Stimulated activated CD8-positive, alpha-beta memory T cell treated with anti-CD3 and anti-CD28 coated beads, Interleukin-12 subunit alpha, Interleukin-12 subunit beta, amount 100 ng/mL, for 24 hours (primary cell): ENCODE measurements at regions not wholly inside any gene's neighbourhood (a gene's known extent, or its start where the extent isn't known, plus 50 kb on each side); places are given as distances from the start of the nearest gene placed in this dataset.
"Not testable (repeated sequence)": the region's sequence is repeated elsewhere in the genome, so short reads cannot be mapped to it uniquely, and the experiment has no call there.

Source experiments
- DNase-seq: peaks from one replicate; pipeline ENCODE4 v3.0.0-alpha.2; 2020; ENCODE audit errors: extremely low read depth

DNA sequence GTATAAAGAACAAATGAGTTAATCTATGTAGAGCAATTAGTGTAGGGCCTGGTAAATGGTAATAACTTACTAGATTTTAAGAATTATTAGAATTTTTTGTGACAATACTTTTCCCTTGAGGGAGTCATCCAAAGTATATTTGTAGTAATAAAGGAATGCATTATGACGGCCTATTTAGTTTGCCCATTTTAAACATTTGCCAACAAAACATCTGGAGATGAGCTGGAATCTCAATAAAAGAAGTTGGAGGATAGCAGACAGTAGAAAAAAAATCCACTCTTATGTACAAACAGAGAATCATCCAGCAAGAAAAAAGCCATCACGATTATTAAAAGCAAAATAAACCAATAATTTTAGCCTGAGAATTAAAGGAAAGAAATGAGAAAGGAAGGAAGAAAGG lies 567.3 kb upstream of the ADAMTS5 start:
- DNase-seq: no peak

DNA sequence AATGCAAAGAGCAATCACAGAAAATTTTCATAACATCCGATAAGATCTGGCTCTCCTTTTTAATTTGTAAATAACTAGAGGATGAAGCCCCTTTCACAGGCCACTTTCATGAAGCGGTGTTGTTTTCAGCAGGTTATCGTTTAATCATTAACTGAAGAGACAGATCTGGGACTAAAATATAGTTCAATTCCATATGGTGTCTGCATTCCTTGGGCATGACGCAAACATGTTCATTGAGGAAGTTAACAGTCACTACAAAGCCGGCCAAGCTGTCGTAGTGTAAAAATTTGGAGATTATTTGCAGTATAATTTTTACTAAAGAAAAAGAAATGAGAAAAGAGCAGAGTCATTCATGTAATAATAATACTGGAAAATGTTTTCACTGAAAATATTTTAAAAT lies 565.2 kb upstream of the ADAMTS5 start:
- DNase-seq: no peak

DNA sequence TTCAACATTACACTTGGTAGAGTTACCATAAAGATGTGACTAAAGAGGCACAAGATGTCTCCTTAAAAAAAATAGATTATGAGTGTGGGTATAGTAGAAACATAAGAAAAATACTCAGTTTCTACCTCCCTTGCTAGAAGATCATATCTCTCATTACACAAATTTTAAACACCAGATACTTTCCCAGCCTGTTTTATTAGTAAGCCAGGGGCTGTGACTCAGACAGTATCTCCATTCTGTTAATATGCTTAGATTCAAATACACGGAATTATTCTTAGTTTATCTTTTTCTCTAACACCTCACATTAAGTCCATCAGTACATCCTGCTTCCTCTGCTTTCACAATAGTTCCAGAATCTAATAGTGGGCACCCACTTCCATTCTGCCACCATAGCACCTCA lies 561.8 kb upstream of the ADAMTS5 start:
- DNase-seq: no peak

DNA sequence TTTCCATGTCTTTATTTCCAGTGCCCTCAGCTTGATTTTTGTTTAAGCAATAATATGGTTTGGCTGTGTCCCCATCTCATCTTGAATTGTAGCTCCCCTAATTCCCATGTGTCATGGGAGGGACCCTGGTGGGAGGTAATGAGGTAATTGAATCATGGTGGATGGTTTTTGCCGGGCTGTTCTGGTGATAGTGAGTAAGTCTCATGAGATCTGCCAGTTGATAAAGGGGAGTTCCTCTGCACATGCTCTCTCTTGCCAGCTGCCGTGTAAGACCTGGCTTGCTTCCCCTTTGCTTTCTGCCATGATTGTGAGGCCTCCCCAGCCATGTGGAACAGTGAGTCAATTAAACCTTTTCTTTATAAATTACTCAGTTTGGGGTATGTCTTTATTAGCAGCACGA lies 559.6 kb upstream of the ADAMTS5 start:
- DNase-seq: no peak

DNA sequence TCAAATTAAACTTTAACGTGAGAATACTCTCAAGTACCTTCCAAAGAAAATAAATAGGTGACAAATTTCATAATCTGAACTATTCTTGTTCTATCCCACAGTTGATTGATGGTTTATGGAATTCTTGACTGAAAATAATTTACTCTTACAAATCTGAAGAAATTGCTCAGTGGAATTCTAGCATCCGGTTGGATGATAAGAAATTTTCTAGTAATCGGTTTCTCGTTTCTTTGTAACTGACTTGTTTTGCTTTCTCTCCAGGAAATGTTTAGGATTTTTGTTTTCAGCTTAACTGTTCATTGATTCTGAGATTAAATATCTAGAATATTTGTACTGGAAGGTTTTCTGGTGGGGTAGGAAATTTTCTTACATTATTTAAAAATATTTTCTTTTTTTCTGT lies 558.9 kb upstream of the ADAMTS5 start:
- DNase-seq: no peak

DNA sequence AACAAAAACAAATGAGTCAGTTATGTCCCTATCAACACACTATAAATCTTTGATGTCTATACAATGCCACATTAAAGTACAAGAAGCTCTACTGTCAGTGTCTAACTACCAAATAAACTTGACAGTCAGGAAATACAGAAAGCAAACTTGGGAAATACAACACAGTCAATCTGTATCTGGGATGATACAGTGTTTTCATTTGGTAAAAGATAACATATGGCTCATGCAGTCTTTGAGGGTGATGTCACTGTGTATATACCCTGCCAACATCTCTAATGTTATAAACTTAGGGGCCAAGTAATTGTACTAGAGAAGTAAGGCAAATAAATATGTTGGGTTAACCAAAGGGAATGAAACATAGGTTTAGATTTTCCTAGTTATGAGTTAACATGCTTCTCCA lies 552.5 kb upstream of the ADAMTS5 start:
- no peak for DNase-seq

DNA sequence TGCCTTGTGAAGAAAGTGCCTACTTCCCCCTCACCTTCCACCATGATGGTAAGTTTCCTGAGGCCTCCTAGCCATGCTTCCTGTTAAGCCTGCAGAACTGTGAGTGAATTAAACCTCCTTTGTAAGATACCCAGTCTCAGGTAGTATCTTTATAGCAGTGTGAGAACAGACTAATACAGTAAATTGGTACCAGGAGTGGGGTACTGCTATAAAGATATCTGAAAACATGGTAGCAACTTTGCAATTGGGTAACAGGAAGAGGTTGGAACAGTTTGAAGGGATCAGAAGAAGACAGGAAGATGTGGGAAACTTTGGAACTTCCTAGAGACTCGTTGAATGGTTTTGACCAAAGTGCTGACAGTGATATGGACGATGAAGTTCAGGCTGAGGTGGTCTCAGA lies 550.3 kb upstream of the ADAMTS5 start:
- not testable (repeated sequence) for DNase-seq

DNA sequence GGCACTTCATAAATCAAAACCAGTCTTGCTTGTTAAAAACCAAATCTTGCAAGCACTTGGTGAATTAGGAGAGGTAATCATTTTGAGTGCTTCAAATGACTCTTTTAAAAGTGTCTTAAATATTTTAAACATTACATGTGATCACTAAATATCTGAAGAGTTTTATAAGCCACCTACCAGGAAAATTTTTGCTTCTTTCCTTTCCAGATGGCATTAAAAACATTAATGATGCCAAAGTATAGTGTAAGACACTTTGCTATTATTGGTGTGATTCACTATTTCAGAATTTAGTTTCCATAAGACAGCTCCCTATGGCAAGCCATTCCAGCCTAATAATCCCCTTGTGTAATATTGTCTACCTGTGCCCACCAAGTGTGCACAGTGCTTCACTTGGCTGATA lies 548.8 kb upstream of the ADAMTS5 start:
- no peak for DNase-seq

DNA sequence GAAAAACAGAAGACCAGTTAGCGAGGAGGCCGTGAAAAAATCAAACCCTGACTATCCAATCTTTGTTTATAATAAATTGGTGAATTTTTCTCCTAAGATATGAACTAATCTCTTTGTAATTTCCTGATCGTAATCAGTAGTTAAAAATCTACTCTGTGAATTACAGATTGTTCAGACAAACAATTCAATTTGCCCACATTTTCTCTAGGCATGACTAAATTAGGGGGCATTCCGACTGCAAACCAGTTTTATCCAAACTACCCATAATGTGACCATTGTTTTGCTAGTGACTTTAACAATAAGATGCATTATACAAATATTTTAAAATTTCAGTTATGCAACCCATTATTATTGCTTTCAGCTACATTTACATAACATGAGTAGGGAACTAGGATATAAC lies 546.9 kb upstream of the ADAMTS5 start:
- no peak for DNase-seq

DNA sequence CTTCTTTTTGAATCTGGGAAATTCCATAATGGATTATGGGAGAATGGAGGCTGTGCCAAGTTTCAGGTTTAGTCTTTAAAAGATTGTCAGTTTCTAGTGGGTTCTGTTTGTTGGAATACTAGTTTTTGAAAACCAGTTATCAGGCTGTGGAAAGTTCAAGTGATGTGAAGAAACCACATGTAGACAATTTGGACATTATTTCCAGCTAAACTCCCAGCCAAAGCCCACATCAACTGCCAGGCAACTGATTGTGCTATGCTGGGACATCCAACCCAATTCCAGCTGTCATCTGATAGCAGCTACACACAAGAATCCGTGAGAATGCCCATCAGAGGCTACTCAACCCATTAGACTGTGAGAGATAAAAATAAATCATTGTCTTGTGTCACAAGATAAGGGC lies 546.1 kb upstream of the ADAMTS5 start:
- DNase-seq: no peak

DNA sequence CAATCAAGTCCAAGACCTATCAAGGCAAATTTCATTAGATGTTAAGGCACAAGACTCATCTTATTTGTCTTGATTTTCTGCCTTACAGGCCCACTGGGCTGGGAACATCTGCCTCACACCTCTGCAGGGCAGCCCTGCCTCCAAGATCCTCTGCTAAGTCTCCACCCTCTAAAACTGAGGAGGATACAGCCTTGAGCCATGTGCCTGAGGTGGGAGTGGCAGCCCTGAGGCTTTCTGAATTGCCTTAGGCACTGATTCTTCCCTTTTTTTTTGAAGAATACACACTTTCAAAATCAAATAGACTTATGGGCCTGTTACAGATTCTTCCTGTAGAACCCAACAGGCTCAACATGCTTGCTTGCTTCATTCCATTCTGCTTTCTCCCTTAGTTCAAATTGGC lies 544.3 kb upstream of the ADAMTS5 start:
- DNase-seq: no peak

DNA sequence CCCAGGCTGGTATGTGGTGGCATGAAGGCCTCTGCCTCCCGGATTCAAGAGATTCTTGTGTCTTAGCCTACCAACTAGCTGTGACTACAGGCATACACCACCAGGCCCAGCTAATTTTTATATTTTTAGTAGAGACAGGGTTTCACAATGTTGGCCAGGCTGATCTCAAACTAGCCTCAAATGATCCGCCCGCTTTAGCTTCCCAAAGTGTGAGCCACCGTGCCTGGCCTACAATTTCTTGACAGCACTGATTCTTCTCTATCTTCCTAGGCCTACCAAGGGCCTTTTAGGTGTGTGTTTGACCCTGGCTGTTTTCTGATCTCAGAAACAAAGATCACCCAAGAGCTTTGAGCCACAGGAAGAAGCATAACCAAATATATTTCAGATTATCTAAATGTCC lies 540.8 kb upstream of the ADAMTS5 start:
- DNase-seq: no peak

DNA sequence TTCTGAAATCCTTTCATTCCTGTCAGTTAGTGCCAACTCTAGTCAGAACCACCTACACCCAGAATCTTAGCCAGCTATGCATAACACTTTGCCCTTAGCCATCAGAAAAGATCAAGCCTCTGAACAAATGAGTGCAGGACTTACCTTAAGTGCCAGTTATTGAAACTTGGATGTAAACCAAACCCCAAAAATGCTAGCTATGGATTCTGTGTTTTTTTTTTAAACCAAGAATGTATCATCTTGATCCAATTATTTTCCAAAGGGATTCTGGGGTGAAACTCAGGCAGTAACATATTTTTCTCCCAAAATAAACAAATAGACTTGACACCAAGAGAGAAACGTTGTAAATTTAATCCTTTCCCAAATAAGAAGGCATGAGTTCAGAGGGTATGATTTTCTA lies 538.6 kb upstream of the ADAMTS5 start:
- no peak for DNase-seq

DNA sequence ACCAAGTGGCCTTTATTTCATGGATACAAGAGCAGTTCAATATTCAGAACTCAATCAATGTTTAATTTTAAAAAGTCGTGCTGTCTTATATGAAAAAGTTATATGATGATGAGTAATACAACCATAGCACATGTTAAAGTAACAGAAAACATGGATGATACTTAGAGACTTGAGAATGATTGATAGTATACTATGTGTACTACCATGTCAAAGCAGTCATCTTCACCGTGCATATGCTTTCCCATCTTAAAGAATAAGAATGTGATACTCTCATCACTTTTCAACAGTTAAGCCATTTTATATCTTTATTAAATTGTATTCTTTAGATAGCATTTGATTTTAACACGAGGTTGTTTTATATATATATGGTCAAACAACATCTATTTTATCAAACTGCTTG lies 535.9 kb upstream of the ADAMTS5 start:
- DNase-seq: no peak

DNA sequence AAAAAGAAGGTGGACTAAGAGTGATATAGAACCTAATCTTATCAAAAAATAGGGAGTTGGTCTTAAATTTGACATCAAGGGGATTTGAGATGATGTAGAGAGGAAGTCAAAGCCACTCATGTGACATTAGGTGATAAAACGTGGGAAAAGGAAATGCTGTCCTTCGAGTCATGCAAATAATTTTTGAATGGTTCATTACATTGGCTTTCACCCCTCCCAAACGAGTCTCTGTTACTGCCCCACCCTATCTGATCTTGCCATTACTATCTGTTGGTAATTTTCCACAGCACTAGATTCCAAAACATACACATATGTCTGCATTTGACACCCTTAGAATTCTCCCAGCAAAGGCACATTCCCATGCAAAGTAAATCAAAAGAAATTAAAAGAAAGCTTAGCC lies 531.1 kb upstream of the ADAMTS5 start:
- no peak for DNase-seq

DNA sequence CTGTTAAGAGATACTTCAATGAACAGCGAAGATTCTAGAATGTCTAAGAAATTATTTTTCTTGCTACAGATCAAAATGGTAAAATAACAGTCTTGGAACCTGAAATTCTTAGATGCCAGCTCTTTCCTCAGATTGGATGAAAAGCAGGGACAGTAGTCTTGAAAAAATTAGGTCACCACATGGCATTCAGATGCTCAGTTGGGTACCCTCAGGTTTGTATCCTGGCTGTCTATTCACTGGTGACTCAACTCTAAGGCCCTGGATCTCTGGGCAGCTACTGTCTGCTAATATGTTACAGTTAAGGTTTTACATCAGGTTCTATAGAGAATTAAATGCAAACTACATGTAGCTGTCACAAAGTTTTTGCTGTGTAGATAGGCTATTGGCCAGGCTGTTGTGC lies 528.9 kb upstream of the ADAMTS5 start:
- no peak for DNase-seq

DNA sequence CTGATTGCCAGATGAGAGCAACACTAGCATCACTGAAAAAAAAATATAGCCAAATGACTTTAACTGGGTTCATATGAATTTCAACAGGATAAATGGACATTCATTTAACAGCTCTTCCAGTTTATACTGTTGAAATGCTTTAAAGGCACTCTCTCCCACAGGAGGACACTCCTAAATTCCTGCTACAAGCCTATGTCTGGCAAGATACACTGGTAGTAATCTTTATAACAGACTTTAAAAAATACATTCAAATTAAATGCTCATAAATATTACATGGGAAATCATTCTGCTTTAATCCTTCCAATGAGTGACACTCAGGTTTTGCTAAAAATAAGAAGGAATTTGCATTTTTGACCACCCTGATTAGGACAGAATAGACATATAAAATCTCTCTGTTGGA lies 526.7 kb upstream of the ADAMTS5 start:
- no peak for DNase-seq

DNA sequence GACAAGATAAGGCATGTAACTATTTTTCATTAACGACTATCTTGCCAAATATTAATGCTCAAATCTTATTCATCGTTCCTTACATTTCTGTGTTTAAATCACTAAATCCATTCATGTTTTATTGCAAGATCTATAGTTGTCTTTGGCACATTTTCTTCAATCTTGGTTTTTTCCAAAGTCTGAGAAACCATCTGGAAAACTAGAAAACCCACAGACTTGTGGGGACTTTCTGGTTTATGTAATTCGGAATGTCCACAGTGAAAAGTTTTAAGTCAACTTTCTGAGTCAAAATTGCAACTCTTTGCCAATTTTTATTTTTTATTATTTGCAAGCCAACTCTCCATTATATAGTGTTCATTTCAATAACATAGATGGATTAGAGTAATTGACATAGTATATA lies 520.8 kb upstream of the ADAMTS5 start:
- no peak for DNase-seq

DNA sequence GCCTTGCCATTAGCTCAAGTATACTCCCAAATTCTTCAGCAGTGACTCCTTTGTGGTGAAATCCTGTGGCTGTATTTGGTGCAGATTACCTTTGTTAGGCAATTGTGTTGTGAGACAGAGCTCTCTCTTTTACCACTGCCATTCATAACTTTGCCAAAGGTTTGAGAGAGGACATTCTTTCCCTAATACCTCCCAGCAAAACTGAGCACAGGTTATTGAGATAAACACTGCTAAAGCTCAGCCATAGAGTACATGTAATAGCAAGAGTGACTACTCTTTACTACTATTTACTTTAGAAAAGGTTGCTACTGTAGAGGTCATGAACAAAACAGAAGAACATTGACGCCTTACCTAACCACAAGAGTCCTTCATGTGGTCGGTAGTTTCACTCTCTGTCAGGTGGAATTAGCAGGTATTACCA lies 514.0 kb upstream of the ADAMTS5 start:
- DNase-seq: no peak

DNA sequence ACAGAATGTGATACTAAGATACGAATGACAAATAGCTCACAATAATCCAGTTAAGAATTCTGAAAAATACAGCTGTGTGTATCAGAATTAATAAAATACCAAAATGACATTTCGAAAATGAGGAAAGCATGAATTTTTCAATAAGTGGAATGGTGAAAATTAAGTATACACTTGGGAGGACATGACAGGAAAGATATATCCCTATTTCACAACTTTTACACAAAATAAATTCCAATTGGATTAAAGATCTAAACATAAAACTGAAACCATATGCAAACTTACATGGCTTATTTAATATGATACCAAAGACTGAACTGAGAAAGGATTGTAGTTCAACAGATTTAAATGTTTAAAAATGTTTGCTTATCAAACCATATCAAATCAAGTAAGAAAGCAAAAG lies 510.4 kb upstream of the ADAMTS5 start:
- DNase-seq: no peak

DNA sequence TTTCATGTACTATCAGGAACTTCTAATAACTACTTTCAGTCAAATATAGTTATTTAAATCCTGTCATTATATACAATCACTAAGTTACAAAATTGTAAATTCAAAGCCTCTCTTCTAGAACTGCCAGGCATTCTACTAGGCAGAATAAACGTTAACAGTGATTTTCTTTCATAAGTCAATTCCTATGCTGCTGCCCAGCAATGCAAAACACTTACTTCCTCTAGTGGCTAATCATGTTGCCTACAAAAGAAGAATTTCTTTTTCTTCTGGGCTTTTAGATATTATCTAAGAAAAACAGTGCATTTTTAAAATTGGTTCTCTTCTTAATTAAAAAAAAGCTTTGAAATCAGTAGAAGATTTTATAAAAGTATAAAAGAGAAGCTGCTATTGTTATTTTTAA lies 509.8 kb upstream of the ADAMTS5 start:
- no peak for DNase-seq

DNA sequence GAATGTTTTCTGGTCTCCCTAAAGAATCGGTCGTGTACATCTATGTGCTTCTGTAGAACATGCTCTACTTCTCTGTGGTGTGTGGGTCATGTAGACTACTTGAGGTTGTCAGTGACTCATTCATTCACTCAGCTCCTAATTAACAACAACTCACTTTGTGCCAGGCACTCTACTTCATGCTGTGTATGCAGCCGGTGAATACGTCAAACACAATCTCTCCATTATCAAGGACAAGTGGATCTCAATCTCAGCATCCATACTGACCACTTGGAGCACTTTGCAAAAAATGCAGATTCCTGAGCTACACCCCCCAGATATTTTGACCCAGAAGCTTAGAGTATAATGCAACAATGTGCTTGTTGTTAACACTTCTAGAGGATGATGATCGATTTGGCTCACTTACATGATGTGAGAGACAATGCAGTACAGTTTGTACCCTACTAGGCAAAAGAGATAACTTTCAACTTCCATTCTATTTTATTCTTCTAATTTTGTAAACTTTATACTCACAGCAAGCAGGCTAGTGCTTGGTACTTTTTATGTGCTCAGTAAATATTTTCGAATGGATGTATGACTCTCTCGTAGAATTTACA lies 508.6 kb upstream of the ADAMTS5 start:
- no peak for DNase-seq

DNA sequence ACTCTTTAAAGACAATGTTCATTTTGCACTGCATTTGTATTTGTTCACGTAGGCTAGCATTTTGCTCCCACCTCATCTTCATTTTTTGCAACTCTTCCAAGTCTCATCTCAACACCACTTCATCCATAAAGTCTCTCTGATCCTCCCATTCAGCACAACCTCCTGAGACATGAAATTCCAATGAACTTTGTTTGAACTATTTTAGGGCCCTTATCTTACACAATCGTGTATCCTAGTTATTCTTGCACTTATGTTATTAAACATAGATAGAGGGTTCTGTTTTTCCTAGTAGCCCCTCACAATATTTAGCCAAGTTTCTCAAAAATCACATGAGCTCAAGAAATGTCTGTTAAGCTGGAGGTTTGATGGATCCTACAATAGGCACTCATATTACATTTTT lies 500.5 kb upstream of the ADAMTS5 start:
- DNase-seq: no peak

DNA sequence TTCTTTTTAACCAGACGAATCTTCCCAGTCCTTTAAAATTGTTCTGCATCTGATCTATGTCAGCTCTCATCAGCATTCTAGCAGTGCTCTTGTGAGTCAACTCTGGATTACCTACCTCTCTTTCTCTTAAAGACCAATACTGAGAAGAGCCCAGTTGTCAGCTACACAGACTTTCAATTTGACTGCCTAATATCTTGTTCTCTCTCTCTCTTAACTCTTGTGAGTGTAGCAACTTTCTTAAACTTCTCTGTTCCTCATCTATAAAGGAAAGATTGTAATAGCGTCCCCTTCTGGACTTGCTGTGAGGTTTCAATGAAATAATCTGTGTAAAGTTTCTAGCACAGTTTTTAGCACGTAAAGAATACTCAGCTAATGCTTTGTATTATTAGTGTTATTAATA lies 499.3 kb upstream of the ADAMTS5 start:
- DNase-seq: no peak

DNA sequence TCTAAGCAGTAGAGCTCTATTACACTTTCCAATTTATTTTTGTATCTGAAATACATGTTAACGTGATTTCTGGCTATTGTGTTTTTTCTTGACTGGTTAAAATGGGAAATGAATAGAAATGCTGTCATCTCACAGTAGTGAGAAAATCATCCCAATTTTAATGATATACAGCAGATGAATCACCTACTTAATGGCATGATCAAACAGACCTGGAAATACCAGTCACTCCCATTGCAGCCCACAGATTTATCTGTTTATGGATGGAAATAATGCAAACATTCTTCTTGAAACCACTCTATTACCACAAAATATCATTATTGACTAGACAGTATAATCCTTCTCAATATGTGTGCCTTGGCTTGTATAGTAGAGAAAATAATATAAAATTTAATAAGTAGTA lies 497.8 kb upstream of the ADAMTS5 start:
- no peak for DNase-seq
